Fibroblast of skin of scalp (primary cell): ENCODE measurements at regions not wholly inside any gene's neighbourhood (a gene's known extent, or its start where the extent isn't known, plus 50 kb on each side); places are given as distances from the start of the nearest gene placed in this dataset.

Source experiments
- DNase-seq: peaks from one replicate; pipeline ENCODE4 v3.0.0-alpha.2; 2013

DNA sequence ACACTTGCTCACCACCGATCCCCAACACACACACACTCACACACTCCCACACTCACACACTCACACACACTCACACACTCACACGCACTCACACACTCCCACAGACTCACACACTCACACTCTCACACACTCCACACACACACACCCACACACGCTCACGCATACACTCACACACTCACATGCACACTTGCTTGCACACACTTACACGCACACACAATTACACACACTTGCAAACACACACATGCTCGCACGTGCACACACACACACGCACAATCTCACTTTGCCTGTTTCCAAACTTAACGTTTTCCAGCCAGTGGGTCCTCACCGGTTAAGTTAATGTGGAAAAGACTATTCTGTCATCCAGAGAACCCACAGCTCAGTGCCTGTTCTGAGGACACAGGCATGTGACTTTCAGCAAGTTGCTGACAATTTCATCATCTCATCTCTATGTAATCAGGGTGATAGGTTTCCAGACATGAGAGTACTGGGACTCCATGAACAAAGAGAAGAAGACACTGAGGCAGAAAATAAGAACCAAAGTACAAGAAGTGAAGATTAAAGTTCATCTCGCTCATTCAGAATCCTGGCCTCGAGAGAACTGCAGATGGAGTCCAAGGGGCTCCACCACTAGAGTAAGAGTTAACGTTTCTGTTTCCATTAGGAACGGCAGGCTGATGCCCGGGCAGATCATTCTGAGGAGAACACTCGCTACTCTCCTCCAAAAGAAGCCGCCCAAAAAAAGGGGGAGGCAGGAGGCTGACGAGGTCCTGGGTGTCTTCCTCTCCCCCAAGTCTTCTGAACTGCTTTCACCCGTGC is 153.2 kb upstream of the FRG1 start:
- peak; percentile 36 for DNase-seq

DNA sequence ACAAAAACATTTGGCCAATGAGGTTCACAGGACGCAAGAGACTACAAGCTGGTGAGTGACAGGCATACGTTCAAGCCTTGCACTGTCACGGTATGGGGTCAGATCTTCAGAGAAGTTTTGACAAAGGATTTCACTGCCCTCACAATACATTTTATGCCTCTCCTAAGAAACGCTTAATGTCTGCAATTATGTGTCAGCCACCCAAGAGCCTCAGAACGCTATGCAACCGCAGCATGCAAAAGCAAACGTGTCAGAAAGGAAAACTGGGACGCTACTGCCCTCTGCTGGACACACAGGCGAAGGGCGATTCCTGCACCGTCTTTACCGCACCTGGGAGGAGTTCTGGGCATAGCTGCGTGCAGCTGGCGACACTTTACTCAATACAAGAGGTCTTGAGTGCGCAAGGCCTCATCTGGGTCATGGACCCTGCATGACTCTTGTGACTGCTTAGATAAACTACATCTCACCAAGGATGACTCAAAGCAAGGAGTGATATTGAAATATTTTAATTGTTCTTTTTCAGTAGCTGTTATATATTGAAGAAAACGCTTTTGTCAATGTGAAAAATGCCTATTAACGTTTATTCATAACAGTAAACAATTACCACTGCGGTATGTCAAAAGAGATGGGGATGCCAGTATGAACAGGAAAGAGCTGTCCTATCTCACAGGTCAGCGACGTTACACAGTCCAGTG is 147.6 kb upstream of the FRG1 start:
- DNase-seq, result peak; percentile 80

DNA sequence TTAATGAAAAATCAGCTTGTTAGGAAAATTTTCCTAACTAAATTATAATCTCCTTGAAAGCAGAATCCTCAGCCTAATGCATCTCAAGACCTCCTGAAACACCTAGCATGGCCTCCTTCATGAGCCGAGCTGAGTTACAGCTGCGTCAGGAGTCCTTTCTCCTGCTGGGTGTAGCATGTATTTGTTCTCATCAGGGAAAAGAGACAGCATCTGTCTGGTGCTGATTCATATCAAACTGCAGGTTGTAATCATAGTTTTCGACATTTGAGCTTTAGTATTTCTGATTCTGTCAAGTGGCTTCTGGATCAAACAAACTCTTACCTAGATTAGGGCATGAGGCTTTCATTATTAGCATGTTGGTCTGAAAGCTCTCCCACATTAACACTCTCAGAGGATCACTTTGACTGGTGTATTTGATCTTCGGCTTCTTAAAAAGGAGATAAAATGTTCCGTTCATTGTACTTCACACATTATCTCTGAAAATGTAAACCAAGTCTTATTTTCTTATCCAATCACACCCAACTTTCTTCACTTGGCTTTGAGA is 140.1 kb upstream of the FRG1 start:
- DNase-seq, result no peak

DNA sequence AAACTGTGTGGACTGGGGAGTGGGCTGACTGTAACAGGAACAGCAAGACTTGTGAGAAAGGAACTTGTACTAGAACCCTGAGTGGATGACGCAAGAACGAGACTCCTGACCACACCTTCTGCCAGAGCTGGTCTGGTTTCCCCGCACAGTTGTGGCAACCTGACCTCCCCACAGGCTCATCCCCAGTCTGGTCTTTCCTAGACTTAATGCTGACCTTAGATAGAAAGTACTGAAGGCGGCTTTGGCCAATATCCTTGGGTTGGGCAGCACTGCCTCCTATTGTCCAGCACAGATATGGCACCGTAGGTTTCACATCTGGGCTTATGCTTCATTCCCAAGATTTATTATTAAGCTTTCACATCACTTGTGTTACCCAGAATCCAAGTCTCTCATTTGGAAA is 137.8 kb upstream of the FRG1 start:
- DNase-seq, result no peak

DNA sequence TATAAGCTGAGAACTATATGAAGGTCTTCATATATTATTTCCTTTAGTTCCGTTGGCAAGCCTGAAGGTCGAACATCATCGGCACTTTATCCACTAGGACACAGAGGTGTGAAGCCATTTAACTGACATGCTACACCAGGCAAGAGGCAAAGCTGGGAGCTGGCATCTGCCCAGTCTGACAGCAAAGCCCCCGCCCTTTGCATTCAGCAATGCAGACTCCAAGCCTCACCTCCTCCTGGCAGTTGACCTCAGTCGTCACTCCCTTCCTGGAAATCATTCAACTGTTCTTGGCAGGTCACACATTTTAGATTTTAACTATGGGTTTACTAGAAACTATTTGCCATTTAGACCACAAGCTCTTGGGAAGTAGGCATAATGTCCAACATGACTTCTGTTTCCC is 135.8 kb upstream of the FRG1 start:
- DNase-seq, result no peak

DNA sequence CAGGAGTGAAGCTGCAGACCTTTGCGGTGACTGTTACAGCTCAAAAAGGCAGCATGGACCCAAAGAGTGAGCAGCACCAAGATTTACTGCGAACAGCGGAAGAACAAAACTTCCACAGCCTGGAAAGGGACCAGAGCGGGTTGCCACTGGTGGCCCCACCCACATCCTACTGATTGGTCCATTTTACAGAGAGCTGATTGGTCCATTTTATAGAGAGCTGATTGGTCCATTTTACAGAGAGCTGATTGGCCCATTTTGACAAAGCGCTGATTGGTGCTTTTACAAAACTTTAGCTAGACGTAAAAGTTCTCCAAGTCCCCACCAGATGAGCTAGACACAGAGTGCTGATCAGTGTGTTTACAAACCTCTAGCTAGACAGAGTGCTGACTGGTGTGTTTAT is 134.2 kb upstream of the FRG1 start:
- no peak for DNase-seq

DNA sequence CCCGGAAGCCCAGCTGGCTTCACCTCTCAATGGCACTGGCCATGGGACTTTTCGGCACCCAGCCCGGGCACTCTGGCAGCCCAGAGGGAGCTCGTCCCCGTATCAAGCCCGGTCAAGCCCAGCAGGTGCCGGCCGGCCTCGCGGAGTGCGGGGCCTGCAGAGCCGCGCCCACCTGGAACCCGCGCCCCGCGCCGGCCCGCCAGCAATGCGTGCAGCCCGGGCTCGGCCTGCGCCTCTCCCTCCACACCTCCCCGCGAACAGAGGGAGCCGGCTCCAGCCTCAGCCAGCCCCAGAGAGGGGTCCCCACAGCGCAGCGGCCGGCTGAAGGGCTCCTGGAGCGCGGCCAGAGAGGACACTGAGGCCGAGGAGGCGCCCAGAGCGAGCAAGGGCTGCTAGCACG is 133.6 kb upstream of the FRG1 start:
- DNase-seq, result no peak

DNA sequence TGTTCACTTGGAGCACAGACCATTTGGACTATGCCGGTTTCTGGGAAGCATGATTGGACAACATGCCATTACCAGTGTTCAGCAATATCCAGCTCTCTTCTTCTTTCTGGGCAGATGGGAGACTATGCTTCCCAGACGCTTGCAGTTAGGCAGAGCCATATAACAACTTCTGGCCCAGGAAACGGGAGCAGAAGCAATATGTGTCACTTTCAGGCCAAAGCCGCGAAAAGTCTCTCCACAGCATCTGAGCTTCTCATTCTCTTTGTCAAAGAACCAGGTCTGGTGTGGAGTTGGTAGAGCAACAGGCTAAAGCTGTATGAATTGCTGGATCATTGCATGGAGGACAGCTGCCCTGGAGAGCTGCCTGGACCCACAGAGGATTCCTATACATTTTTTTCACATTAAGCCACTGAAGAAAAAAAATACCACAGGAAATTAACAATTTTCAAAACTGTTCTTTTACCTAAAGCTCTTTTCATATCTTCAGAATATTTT is 131.4 kb upstream of the FRG1 start:
- DNase-seq, result peak; percentile 19

DNA sequence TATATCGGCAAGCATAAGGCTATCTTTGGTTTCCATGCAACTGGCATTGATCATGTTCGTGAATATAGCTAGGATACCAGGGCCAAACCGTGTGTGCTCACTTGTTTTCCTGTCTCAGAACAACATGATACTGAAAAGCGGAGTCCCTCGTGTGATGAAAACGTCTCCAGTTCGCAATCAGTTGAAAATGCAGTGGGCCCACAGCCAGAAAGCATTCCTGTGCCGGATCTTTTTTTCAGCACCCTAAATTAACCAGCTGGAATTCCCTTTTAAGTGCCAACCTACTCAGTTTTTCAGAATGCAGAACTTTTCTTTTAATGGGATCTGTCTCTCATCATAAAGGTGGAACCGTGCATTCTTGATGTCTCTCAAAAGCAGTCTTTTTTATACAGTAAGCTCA is 130.8 kb upstream of the FRG1 start:
- peak; percentile 24 for DNase-seq

DNA sequence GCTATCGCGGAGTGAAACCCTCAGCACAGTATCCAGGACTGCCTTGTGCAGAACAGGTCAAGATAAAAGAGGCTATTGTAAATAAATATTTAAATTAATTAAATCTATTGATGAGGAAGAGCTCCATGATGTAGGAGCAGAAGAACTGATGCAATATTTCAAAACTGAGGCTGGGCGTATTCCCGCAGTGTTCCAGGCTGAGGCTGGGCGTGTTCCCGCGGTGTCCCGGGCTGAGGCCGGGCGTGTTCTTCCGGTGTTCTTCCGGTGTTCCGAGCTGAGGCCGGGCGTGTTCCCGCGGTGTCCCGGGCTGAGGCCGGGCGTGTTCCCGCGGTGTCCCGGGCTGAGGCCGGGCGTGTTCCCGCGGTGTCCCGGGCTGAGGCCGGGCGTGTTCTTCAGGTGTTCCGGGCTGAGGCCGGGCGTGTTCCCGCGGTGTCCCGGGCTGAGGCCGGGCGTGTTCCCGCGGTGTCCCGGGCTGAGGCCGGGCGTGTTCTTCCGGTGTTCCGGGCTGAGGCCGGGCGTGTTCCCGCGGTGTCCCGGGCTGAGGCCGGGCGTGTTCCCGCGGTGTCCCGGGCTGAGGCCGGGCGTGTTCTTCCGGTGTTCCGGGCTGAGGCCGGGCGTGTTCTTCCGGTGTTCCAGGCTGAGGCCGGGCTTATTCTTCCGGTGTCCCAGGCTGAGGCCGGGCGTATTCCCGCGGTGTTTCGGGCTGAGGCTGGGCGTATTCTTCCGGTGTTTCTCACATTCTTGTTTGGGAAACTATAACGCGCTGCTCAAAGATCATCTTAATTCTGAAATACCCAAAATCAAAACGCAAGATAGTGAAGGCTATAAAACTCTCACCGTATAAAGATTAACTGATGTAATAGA is 130.1 kb upstream of the FRG1 start:
- DNase-seq, result peak; percentile 7

DNA sequence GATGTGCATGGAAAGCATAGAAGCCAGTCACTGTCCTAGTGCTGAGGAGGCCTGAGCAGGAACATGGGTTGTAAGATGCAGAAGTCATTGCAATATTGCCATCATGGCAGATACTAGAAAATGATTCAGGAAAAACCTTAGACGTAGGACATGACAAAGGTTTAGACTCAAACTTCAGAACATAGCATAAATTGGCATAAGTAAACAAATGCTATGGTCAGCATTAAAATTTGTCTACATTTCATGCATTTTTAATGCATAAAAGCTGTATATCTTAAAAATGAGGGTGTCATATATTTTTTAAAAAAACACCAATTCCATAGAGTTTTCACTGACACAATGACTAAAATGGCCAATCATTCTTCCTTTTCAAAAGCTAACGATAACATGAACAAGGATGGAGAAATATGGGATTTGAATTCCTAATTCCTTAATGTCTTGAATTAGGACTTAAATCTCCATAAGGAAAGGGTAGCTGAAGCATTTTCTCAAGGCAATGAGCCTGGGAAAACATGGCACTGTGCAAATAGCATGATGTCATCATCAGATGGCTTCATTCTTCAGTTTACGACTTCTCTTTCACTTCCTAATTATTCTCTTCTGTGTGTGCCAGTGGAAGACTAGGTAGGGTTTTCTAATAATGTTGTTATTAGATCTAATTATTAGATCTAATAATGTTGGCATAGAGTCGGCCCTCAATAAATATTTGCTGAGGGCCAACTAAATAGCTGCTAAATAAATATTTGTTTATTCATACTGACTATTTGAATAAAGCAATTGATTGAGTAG is 125.1 kb upstream of the FRG1 start:
- no peak for DNase-seq

DNA sequence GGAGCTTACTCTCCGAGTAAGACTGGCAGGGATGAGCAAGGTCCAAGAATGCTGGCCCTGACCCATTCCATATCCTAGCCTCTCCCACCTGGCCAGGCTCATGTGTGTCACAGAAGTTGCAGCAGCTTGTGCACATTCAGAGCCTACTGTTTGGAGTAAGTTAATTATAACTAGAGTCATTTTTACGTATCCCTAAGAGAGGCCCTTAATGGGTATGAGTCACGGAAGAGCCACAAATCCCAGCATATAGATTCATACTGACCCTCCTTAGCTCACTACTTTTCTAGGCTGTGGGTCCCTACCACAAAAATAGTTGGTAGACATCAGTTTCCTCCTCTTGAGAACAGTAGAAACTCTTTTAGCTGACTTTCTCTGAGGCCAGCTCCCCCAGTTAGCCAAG is 118.3 kb upstream of the FRG1 start:
- no peak for DNase-seq

DNA sequence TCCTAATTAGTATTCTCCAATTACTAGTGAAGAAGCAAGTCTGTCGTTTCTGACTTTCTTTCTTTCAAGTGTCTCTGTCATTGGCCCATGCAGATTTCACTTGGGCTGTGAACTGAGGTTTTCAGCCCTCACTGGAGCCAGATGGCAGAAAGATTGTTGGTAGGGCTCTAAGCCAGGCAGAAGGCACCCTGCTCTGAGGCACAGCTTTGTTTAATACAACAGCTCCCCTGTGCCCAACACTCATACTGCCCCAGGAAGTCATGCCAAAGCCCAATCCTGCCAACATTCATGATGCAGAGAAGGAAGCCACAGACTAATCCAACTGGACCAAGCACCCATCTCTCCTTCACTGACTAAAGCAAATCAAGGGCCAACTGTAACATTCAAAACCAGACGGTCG is 117.1 kb upstream of the FRG1 start:
- DNase-seq, result no peak

DNA sequence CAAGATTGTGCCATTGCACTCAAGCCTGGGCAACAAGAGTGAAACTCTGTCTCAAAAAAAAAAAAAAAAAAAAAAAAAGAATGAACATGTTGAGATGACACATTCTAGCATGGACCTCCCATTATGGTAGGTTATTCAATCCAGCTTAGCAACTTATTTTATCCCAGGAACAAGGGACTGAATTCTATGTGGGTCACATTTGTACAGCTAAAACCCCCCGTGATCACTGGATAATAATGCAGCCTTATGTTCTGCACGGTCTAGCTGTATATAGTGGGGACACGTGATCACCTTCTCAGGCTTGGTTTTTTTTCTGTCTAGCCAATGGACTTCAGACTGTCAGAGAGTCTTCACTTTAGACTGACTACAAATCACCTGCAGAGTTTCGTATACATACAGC is 115.2 kb upstream of the FRG1 start:
- DNase-seq, result no peak

DNA sequence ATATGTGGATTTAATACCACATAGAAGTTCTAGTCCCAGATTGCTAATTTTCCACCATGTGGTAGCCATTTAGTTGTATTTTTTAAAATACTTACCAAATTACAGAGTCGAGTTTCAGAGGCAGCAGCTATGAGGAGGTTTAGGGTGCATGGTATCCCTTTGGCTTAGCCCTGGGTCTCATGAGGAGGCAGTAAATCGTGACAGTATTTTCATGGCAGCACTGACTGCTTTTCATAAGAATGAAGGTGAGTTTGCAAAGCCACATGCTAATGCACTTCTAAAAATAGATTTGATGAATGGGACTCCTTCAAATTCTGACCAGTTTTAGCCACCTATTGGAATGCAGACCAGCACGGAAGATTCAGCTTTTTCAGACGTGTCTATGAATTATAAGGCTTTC is 114.0 kb upstream of the FRG1 start:
- DNase-seq, result no peak

DNA sequence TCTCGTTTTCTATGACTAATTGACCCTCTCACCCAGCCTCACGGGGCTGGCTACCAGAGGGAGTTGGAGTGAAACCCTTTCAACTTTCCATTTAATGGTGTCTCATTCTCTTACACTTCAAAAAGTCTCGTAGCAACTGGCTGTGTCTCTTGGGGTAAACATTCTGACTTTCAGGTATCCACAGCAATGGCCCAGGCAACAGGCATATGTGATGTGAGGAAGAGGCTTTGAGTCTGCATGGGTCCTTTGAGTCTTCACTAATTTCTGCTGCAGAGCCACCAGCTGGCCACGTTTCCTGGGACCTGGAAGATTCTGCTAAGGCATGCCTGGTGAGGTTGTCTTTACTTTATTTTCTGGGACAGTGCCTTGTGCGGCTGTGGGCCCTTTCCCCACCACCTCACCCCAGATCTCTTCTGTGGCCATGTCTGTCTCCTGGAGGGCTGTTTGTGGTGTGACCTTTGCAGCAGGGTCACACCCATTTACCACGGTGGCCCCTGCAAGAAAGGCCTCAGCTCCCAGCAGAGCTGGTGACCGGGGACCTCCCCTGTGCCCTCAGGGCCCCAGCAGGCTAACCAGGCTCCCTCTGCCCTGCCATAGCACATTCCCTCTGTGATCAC is 112.5 kb upstream of the FRG1 start:
- no peak for DNase-seq

DNA sequence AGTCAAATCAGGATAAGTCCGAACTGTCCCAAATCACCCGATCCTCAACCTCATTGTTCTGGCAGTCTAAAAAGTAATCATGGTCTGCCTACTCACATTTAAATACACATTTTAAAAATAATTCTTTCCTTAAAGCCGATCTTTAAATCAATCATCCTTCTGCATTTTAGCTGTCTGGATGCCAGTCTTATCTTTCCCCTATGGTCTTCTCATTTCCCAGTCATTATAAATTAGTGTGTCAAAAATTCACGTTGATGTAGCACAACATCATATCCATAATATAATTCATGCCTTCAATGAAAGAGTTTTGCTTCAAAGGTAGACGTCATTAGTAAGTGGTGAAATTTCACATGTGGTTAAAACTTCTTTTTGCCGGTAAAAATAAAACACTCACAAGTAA is 108.1 kb upstream of the FRG1 start:
- no peak for DNase-seq

DNA sequence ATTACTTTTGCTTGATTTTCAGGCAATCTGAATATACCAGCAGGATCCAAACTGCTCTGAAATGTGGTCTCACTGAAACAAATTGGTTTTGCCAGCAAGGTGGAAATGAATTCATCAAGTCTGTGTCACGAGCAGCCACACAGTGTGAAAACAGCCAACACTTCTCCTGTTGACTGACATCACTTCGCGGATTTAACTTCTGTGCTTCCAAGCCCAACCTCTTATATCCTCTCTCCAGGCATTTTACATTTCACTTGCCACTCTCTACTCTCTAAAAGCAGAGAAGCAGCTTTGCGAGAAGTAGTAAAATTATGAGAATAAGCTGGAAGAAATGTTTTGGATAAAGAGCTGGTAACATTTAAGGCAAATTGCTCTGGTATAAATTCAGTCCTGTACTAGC is 106.1 kb upstream of the FRG1 start:
- no peak for DNase-seq

DNA sequence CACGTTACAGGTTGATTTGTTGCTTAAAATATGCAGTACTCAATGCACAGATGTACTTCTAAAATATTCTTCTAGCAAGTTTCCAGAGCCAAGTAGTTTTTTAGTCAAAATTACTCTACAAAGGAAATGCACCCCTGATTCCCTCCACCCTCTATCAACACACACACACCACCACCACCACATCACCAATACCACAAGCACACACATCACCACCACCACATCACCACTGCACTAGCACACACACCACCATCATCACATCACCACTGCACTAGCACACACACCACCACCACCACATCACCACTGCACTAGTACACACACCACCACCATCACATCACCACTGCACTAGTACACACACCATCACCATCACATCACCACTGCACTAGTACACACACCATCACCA is 105.2 kb upstream of the FRG1 start:
- DNase-seq, result no peak

DNA sequence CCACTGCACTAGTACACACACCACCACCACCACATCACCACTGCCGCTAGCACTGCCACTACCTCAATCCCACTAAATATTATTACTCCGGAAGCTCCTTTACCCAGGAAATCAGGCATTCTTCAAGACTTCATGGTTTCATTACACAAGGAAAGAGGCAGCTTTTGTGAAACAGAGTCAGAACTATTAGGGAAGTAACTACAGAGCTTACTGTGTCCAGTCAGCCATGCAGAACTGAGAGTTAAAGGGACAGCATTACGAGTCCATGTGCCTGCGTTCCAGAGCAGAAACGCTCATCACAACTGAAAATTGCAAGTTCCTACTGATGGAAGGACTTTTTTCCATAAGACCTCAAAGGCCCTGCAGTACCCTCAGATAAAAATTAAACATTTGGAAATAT is 103.2 kb upstream of the FRG1 start:
- no peak for DNase-seq

DNA sequence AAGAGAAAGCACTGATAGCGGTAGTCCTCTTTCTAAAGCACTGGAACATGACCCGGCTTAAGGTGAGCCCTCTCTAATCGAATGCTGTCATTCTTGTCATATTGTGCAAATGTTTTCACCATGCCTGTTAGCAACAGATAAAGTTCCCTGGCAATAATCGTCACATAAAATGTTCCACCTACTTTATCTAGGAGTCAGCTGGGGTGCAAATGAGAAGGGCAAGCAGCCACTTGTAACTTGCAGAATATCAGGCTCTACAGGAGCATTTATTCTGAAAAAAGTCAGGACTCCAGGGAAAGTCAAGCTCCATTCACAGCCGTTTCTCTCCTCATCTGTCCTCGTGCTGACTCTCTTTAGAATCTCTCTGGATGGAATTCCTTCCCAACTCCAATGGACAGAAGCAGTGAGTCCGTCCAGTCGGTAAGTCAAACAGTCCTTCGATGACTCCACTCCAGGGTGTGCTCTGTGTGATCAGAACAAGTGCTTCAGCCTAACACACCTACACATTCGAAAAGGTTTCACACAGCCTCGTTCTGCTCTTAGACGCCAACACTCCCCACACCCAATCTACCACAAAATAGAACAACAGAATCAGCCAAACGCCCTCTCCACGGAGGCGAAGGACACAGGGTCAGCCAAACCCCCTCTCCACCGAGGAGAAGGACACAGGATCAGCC is 101.7 kb upstream of the FRG1 start:
- DNase-seq, result no peak
